Epithelial cell of proximal tubule (primary cell): ENCODE measurements at regions not wholly inside any gene's neighbourhood (a gene's known extent, or its start where the extent isn't known, plus 50 kb on each side); places are given as distances from the start of the nearest gene placed in this dataset.

Experiments used
- DNase-seq: peaks from one replicate; pipeline ENCODE4 v3.0.0-alpha.2; 2011; ENCODE audit warnings: low read depth
- H3K4me3 ChIP-seq: 2 replicates; pipeline ENCODE4 v1.5.1; 2011; ENCODE audit warnings: low read depth, mild to moderate bottlenecking, low read length
- CTCF ChIP-seq: conservative IDR thresholded peaks from 2 replicates; pipeline ENCODE4 v1.5.1; 2012; ENCODE audit warnings: low read depth, mild to moderate bottlenecking, low read length

DNA sequence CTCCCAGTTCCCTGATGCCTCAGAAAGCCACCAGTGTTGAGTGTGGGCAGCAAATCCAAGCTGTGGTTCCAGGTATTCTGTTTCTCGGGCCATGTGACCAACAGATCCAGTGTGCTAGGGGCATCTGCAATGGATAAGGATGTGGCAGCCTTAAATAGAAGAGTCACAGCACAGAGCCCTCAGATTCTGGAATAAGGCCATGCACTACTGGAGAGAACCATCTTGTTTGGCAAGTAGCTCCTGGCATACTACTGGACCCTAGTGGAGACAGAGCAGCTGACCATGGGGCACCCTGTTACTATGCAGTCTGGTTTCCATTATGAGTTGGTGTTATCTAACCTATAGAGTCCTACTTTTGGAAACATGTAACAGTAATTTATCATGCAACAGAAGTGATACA, 53.3 kb upstream of the ZBTB7C start:
- DNase-seq, result no peak
- no peak for TF ChIP-seq CTCF
- no peak overlapping the region for H3K4me3 ChIP-seq

DNA sequence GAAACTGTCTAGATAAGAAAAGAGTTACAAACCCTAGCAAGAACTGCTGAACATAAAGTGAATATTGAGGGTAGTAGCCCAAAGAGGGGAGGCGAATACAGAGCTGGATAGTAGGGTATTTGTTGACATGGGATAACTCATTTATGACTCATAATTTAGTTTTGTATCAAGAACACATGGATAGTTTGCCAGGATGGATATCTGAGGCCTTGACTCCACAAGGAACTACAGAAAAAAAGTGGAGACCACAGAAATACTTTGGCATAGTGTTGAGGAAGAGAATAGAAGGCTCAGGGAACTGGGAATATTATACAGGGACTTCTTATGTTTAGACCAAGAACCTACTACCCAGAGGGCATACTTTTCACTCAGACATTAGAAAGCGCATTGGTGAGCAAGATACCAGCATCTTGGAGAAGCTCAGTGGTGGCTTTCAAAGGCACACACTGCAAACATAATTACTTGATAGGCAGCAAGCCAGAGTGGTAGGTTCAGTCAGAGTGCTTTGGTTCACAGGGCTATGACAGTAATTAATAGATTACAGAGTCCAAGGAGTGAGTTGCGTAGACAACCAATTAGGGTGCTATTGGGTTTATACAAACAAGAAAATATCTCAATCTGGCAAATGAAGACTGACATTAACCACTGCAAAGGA, 51.9 kb upstream of the ZBTB7C start:
- no peak for TF ChIP-seq CTCF
- no peak overlapping the region for H3K4me3 ChIP-seq
- DNase-seq, result no peak

- no peak for TF ChIP-seq CTCF
- no peak for DNase-seq
- no peak overlapping the region for H3K4me3 ChIP-seq
These were observed 50.3 kb upstream of the ZBTB7C start for GRCh38 chr18:48459465-48459864.

GRCh38 chr18:48459016-48459415, 49.8 kb upstream of the ZBTB7C start:
- no peak for TF ChIP-seq CTCF
- no peak overlapping the region for H3K4me3 ChIP-seq
- DNase-seq, result no peak
